SH-SY5Y (cell line): ENCODE measurements at regions not wholly inside any gene's neighbourhood (a gene's known extent, or its start where the extent isn't known, plus 50 kb on each side); places are given as distances from the start of the nearest gene placed in this dataset.

Experiments used
- GATA2 ChIP-seq: IDR thresholded peaks from 2 replicates; pipeline ENCODE4 v1.6.1; 2011; ENCODE audit warnings: mild to moderate bottlenecking, low read depth, low read length
- GATA3 ChIP-seq: IDR thresholded peaks from 2 replicates; pipeline ENCODE4 v1.6.1; 2011; ENCODE audit warnings: low read depth, mild to moderate bottlenecking, low read length, moderate library complexity

GRCh38 chr5:145220481-145220880, 614.7 kb downstream of the PRELID2 start:
- TF ChIP-seq GATA2 (no peak), GATA3 (no peak)
